ENCODE measurements at regions not wholly inside any gene's neighbourhood (a gene's known extent, or its start where the extent isn't known, plus 50 kb on each side); places are given as distances from the start of the nearest gene placed in this dataset.
A peak's percentile ranks its signal among the peaks of the same experiment; 100 is the strongest.

DNA sequence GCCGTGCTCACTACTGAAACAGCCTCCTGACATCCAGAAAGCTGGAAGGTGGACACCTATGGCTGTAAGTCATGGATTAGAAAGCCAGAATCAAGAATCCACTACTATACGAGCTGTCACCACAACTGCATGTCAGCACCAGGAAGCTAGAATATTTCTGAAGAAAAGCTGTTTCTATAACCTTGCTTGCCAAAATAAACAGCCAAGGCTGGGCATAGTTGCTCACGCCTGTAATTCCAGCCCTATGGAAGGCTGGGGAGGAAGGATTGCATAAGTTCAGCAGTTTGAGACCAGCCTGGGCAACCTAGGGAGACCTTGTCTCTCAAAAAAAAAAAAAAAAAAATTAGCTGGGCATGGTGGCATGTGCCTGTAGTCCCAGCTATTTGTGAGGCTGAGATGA, 96.3 kb upstream of the GAREM1 start:
- DNase-seq (ENCODE audit: low spot score), result no peak
- TF ChIP-seq, protein P1, sequence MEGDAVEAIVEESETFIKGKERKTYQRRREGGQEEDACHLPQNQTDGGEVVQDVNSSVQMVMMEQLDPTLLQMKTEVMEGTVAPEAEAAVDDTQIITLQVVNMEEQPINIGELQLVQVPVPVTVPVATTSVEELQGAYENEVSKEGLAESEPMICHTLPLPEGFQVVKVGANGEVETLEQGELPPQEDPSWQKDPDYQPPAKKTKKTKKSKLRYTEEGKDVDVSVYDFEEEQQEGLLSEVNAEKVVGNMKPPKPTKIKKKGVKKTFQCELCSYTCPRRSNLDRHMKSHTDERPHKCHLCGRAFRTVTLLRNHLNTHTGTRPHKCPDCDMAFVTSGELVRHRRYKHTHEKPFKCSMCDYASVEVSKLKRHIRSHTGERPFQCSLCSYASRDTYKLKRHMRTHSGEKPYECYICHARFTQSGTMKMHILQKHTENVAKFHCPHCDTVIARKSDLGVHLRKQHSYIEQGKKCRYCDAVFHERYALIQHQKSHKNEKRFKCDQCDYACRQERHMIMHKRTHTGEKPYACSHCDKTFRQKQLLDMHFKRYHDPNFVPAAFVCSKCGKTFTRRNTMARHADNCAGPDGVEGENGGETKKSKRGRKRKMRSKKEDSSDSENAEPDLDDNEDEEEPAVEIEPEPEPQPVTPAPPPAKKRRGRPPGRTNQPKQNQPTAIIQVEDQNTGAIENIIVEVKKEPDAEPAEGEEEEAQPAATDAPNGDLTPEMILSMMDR (IDR thresholded peaks at IDR 0.05), result no peak
- Histone ChIP-seq H3K27ac (no peak overlapping the region), H3K4me3 (no peak overlapping the region)

DNA sequence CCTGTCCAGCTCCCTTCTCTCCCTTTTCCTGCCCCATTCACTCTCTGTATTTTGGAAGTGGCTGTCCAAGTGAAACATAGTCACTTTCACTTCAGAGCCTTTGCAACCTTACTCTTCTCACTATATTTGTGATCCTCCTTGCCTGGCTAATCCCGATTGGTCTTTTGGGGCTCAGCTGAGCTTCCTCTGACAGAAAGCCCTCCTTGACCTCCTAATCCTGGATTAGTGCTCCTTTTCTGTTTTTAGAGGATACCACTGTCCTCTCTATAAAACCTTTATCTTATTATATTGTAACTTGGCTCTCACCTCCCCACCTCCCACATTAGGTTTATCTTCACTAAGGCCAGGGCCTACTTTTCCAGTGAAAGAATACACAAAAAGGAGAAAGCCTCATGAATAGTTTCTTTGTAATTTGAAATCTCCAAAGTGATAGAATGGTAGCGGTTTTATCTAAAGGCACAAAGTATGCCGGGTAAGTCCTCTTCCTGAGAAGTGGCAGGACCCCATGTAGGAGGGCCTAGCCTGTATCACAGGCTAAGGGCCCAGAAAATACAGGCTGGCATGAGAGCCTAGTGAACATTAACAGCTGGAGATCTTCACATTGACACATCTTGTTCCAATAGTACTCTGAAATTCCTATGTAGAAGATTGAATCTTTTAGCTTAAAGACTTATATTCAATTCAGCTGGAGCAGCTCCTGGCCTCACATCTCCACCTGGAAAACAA, 83.1 kb upstream of the GAREM1 start:
- Histone ChIP-seq H3K4me3 (no peak overlapping the region), H3K27ac (no peak overlapping the region)
- TF ChIP-seq, protein P1 (IDR thresholded peaks at IDR 0.05), result no peak
- no peak for DNase-seq (ENCODE audit: low spot score)

DNA sequence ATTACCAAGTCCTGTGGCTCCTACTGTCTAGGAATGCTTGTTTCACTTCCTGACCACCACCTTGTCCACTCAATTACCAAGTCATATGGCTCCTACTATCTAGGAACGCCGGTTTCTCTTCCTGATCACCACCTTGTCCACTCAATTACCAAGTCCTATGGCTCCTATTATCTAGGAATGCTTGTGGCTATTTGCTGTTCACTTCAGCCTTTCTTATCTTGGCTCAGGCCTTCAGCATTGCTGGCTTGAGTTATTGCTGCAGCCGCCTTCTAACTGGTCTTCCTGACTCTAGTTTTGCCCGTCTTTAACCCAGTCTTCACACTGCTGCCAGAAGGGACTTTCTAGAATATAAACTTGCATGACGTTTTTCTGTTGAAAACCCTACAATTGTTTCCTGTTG, 82.5 kb upstream of the GAREM1 start:
- no peak for DNase-seq (ENCODE audit: low spot score)
- TF ChIP-seq, protein P1 (IDR thresholded peaks at IDR 0.05), result no peak
- Histone ChIP-seq H3K27ac (no peak overlapping the region), H3K4me3 (no peak overlapping the region)

DNA sequence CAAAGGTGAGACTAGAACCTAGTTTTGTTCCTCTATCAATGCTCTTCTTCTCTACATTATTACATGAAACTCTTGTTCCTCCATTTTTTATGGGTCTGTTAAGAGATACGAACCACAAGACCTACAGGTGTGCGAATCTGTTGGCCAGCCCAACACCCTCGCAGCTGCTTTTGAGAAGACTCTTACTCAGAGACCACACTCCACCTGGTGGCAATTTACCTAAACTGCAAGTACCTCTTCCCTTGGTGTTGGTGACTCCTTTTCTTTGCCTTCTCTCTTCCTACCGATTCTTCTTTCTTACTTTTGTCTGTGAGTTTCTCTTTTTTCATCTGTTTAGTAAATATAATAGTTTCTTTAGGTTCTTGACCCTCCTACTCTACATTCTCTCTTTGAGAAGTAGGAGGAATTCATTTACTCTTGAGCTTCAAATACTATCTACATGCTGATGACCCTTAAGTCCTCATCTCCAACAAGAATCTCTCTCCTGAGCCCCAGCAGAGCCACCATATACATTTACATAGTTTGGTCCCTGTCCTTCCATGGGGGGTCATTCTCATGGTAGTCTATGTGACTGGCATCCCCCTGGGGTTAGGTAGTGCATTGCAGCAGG, 81.8 kb upstream of the GAREM1 start:
- DNase-seq (ENCODE audit: low spot score), result no peak
- no peak overlapping the region for H3K4me3 ChIP-seq
- no peak overlapping the region for H3K27ac ChIP-seq
- TF ChIP-seq, protein P1 (IDR thresholded peaks at IDR 0.05), result peak; percentile 40

DNA sequence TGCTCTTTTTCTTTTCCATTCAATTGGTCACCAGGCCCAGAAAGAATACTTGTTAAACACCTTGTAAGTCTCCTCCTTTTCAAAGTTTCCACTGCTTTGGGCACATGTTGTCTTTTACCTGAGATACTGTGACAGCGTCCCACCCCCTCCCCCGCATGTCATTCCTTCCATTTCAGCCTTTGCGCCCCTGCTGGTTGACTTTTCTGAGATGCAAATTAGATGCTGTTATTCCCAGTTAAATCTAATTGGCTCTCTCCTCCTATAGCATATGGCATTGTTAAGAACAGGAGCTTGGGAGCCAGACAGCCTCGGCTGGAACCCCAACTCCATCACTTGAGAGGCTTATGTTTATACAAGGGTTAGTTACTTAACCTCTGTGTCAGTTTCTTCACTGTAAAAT, 80.3 kb upstream of the GAREM1 start:
- no peak for DNase-seq (ENCODE audit: low spot score)
- TF ChIP-seq, protein P1 (IDR thresholded peaks at IDR 0.05), result no peak
- Histone ChIP-seq H3K4me3 (no peak overlapping the region), H3K27ac (no peak overlapping the region)

DNA sequence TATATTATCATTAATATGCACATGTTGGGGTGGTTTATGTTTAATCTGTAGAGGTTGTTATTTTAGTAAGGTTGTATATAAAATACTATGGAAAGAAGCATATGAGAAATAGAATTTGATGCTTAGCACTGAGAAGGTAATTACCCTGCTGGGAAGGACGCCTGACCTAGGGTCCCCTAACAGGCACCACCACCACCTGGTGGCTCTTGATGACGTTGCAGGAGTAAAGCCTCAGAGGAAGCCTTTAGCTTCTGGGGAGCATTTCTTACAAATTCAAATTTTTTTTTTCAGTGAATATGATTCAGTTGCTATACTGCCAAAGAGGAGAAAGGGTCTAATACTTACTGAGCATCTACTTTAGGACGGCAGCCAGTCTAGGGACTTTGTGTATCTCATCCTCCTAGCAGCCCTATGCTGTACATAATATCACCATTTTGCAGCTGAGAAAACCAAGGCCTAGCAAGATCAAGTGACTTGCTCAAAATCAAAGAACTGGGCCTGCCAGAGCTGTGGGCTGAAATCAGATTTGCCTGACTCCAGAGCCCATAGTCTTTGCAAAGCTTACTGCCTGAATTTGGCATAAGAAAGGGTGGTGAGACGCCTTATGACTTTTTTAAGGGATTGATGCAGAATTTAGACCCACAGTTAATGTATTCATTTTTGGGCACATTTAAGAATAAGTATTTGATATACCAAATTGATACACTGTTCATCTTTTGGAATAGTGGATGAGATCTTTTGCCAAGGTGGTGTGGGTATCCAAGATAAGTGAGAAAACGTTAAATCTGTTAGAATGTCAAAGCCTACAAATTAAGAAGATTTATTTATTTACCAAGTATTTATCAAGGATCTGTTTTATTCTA, 78.8 kb upstream of the GAREM1 start:
- Histone ChIP-seq H3K4me3 (no peak overlapping the region), H3K27ac (no peak overlapping the region)
- DNase-seq (ENCODE audit: low spot score), result no peak
- TF ChIP-seq, protein P1 (IDR thresholded peaks at IDR 0.05), result peak; percentile 59
